ENCODE measurements at regions not wholly inside any gene's neighbourhood (a gene's known extent, or its start where the extent isn't known, plus 50 kb on each side); places are given as distances from the start of the nearest gene placed in this dataset.

DNA sequence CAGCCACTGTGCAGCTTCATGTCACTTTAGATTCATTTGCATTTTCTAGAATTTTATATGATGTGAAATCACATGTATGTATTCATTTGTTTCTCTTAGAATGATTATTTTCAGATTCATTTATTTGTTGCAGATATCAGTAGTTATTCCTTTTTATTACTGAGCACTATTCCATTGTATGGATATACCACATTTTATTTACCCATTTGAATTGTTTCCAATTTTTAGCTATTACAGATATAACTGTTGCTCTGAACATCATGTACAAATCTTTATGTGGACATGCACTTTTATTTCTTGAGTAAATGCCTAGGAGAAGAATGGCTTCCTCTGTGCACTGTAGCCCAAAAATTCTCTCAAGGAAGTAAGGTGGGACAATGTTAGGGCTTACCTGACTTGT is 767.8 kb upstream of the FANCL start:
- DNase-seq (ENCODE audit: low spot score), result no peak

GRCh38 chr2:59005836-59006615 is 764.9 kb upstream of the FANCL start:
- no peak for DNase-seq (ENCODE audit: low spot score)

- DNase-seq (ENCODE audit: low spot score), result no peak
Observed at GRCh38 chr2:59004621-59005020, 763.5 kb upstream of the FANCL start.

- no peak for DNase-seq (ENCODE audit: low spot score)
Observed at GRCh38 chr2:59000796-59001195, 759.7 kb upstream of the FANCL start.

GRCh38 chr2:58992062-58992706 is 751.1 kb upstream of the FANCL start:
- DNase-seq (ENCODE audit: low spot score), result no peak

DNA sequence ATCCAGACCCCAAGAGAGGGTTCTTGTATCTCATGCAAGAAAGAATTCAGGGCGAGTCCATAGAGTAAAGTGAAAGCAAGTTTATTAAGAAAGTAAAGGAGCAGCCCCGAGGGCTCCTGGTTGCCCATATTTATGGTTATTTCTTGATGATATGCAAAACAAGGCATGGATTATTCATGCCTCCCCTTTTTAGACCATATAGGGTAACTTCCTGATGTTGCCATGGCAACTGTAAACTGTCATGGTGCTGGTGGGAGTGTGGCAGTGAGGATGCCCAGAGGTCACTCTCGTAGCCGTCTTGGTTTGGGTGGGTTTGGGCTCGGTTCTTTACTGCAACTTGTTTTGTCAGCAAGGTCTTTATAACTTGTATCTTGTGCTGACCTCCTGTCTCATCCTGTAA is 750.2 kb upstream of the FANCL start:
- DNase-seq (ENCODE audit: low spot score), result no peak

GRCh38 chr2:58985541-58985940 is 744.4 kb upstream of the FANCL start:
- DNase-seq (ENCODE audit: low spot score), result no peak

- DNase-seq (ENCODE audit: low spot score), result peak; percentile 69
Observed at GRCh38 chr2:58984731-58985130, 743.6 kb upstream of the FANCL start.

DNA sequence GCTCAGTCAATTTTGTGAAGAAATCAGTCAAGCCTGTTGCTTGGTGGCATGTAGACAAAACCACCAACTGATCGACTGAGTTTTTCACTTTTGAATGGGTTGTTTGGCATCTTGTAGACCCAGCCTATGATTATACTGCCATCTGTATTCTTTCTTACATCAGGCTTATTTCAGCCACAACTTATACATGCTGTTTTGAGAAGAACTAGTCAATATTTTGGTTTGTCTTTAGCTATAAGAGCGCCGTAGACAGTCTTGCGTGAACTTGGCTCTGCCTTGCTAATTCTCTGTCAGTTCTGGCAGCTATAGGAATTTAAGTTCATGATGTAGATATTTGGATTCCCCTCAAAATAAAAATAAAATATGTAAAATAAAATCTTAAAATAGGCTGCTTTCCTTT is 742.0 kb upstream of the FANCL start:
- no peak for DNase-seq (ENCODE audit: low spot score)

DNA sequence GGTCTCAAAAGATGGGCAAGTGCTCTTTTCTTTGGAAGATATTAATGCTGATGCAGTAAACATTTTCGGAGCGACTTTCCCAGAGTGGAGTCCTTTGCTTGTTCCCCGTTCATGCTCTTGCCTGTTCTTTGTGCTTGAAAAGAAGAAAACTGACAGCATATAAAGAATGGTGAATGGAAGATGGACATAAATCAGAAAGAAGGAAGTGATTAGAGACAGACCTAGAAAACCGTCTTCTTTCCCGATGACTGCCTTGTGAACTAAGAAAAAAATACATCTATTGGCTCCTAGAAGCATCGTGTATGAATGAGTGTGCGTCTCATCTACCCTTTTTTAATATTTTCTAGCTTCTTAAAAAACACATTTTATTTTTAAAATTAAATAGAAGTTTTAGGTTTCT is 740.1 kb upstream of the FANCL start:
- DNase-seq (ENCODE audit: low spot score), result no peak

- DNase-seq (ENCODE audit: low spot score), result peak; percentile 80
Observed at GRCh38 chr2:58976375-58977071, 735.4 kb upstream of the FANCL start.

GRCh38 chr2:58974881-58975280 is 733.8 kb upstream of the FANCL start:
- DNase-seq (ENCODE audit: low spot score), result no peak

GRCh38 chr2:58974426-58974825 is 733.3 kb upstream of the FANCL start:
- DNase-seq (ENCODE audit: low spot score), result no peak

- peak; percentile 82 for DNase-seq (ENCODE audit: low spot score)
Observed at GRCh38 chr2:58973811-58974281, 732.7 kb upstream of the FANCL start.

GRCh38 chr2:58972737-58973136 is 731.6 kb upstream of the FANCL start:
- no peak for DNase-seq (ENCODE audit: low spot score)

DNA sequence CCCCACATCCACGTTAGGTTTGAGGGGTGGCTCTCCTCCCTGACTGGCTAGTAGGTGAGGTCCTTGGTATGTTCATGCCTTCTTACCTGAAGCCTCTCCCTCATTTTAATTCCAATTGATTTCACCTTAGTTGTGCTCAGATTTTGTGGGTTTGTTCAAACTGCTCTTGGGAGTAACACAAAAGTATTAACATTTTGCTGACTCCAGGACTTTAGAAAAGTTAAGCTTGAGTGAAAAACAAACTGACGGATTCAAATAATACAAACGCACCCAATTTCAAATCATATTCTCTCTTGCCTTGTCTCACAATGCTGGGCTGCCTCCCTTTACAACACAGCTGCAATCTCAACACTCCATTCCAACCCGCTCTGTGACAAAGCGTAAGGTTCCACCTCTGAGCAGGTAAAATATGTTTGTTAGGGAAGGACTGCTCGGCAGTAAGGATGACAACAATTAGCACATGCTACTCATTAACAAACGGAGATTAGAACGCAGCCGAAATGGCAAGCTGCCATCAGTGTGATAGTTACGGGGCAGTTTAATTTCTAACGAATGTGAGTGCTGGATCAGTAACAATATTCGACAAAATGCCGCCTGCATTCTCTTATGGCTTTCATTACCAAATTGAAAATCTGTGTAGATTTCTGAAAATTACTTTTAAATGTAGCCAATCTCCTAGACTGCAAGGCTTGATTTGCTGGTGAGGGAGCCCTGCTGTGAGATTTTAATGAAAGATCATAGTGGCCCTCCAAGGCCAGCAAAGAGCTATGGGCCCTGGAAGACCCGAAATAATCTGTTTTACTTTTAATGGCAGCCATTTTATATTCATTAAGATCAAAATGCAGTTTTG is 730.6 kb upstream of the FANCL start:
- DNase-seq (ENCODE audit: low spot score), result no peak

- no peak for DNase-seq (ENCODE audit: low spot score)
Observed at GRCh38 chr2:58970365-58970764, 729.2 kb upstream of the FANCL start.

- no peak for DNase-seq (ENCODE audit: low spot score)
Observed at GRCh38 chr2:58968885-58969284, 727.8 kb upstream of the FANCL start.

DNA sequence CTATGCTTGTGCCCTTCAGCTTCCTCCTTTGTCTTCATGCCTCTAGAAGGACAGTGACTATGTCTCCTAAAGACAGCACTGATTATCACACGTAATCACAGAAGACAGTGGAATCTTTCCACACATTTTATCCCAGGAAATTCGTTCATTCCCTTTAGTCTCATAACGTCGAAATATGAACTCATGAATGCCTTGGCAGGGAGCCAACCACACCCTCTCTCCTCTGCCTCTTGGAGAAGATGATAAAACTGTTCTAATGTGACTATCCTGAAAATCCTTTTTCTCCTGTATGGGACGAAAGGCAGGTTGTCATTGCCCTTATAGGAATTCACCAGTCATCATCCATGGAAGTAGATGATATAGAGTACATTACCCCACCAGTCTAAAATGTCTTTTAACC is 726.6 kb upstream of the FANCL start:
- no peak for DNase-seq (ENCODE audit: low spot score)

GRCh38 chr2:58965602-58966001 is 724.5 kb upstream of the FANCL start:
- DNase-seq (ENCODE audit: low spot score), result no peak

GRCh38 chr2:58959996-58960395 is 718.9 kb upstream of the FANCL start:
- no peak for DNase-seq (ENCODE audit: low spot score)

DNA sequence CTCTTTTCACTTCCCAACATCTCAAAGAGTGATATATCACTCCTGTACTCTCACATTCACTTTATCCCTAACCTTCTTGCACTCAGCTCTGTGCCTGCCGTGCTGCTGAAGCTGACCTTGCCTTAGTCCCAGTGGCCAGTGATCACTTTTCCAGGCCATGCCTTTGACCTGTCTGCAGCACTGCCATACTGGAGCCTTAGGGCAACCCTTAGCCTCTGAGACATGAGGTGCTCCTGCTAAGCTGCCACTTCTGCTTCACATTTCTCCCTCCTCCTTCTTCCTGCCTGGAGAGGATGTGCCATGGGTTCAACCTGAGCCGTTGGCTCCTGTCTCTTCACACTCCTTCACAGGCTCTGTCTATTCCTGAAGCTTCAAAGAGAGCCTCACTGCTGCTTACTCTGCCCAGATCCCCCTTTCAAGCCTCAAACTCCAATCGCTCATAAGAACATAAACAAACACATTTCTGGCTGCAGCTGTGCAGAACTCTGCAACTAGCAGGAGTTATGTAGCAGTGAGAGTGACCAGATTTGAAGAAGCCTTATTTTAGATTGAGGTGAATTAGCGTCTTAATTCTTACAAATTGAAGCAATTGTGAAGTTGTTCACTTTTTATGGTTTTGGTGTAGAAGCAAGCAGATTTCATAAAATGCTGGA is 716.2 kb upstream of the FANCL start:
- DNase-seq (ENCODE audit: low spot score), result no peak
